ENCODE measurements at regions not wholly inside any gene's neighbourhood (a gene's known extent, or its start where the extent isn't known, plus 50 kb on each side); places are given as distances from the start of the nearest gene placed in this dataset.

DNA sequence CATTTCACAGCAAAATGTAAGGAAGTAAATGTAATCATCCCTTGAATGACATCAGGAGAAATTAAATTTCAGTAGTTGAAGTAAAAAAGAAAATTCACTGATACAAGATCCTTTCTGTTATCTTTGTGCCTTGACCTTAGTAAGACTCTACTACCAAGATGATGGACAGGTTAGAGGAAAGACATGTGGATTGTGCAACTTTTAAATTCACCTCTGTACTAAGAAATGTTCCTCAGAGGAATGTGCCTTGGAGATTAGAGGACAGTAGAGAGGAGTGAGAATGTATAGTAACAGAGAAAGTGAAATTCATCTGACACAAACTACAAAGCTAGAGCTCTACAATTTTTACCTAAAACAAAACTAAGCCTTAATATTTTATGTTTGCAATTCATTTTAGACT is 375.3 kb downstream of the PLOD2 start:
- H4K20me1 ChIP-seq (ENCODE audit: insufficient read depth), result no peaks in the 10 kb centered on the region
- TF ChIP-seq TAF1 (IDR thresholded peaks at IDR 0.05; ENCODE audit: low read depth) (no peak), EP300 (conservative IDR thresholded peaks at IDR 0.05; ENCODE audit: poor library complexity, severe bottlenecking) (no peak), EZH2 (IDR thresholded peaks at IDR 0.05; ENCODE audit: borderline replicate concordance, insufficient read depth, low read length, poor library complexity, severe bottlenecking) (no peak), POLR2AphosphoS5 (IDR thresholded peaks at IDR 0.05) (no peak), MXI1 (conservative IDR thresholded peaks at IDR 0.05; ENCODE audit: poor library complexity, severe bottlenecking) (no peak), RAD21 (conservative IDR thresholded peaks at IDR 0.05) (no peak), SMC3 (conservative IDR thresholded peaks at IDR 0.05; ENCODE audit: poor library complexity) (no peak)
- TF ChIP-seq, protein P1, sequence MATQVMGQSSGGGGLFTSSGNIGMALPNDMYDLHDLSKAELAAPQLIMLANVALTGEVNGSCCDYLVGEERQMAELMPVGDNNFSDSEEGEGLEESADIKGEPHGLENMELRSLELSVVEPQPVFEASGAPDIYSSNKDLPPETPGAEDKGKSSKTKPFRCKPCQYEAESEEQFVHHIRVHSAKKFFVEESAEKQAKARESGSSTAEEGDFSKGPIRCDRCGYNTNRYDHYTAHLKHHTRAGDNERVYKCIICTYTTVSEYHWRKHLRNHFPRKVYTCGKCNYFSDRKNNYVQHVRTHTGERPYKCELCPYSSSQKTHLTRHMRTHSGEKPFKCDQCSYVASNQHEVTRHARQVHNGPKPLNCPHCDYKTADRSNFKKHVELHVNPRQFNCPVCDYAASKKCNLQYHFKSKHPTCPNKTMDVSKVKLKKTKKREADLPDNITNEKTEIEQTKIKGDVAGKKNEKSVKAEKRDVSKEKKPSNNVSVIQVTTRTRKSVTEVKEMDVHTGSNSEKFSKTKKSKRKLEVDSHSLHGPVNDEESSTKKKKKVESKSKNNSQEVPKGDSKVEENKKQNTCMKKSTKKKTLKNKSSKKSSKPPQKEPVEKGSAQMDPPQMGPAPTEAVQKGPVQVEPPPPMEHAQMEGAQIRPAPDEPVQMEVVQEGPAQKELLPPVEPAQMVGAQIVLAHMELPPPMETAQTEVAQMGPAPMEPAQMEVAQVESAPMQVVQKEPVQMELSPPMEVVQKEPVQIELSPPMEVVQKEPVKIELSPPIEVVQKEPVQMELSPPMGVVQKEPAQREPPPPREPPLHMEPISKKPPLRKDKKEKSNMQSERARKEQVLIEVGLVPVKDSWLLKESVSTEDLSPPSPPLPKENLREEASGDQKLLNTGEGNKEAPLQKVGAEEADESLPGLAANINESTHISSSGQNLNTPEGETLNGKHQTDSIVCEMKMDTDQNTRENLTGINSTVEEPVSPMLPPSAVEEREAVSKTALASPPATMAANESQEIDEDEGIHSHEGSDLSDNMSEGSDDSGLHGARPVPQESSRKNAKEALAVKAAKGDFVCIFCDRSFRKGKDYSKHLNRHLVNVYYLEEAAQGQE (IDR thresholded peaks at IDR 0.05; ENCODE audit: borderline replicate concordance), result no peak
- TF ChIP-seq, protein P2, sequence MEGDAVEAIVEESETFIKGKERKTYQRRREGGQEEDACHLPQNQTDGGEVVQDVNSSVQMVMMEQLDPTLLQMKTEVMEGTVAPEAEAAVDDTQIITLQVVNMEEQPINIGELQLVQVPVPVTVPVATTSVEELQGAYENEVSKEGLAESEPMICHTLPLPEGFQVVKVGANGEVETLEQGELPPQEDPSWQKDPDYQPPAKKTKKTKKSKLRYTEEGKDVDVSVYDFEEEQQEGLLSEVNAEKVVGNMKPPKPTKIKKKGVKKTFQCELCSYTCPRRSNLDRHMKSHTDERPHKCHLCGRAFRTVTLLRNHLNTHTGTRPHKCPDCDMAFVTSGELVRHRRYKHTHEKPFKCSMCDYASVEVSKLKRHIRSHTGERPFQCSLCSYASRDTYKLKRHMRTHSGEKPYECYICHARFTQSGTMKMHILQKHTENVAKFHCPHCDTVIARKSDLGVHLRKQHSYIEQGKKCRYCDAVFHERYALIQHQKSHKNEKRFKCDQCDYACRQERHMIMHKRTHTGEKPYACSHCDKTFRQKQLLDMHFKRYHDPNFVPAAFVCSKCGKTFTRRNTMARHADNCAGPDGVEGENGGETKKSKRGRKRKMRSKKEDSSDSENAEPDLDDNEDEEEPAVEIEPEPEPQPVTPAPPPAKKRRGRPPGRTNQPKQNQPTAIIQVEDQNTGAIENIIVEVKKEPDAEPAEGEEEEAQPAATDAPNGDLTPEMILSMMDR (IDR thresholded peaks at IDR 0.05; ENCODE audit: poor library complexity, severe bottlenecking), result no peak
- H3K27me3 ChIP-seq (ENCODE audit: insufficient read depth, low read depth, low read length), result no peaks in the 10 kb centered on the region
- no peak overlapping the region for H3K4me2 ChIP-seq (ENCODE audit: low read length)
- no peak overlapping the region for H3K4me3 ChIP-seq (ENCODE audit: low read length)
- H3K27ac ChIP-seq (ENCODE audit: low read length), result no peak overlapping the region
- no peaks in the 10 kb centered on the region for H3K79me2 ChIP-seq (replicated peaks; ENCODE audit: insufficient read depth, low read length)
- H3K9me2 ChIP-seq (ENCODE audit: insufficient read depth, low read length), result no peaks in the 10 kb centered on the region
- no peak overlapping the region for H3K9ac ChIP-seq (ENCODE audit: low read length)
- no peaks in the 10 kb centered on the region for H3K9me3 ChIP-seq (ENCODE audit: low read length)
- no peak overlapping the region for H2AFZ ChIP-seq (ENCODE audit: low read depth, low read length)
- H3F3A ChIP-seq (ENCODE audit: insufficient read depth, low read length, poor library complexity, severe bottlenecking), result no peaks in the 10 kb centered on the region
- H3K36me3 ChIP-seq (ENCODE audit: insufficient read depth, low read length), result no peaks in the 10 kb centered on the region

DNA sequence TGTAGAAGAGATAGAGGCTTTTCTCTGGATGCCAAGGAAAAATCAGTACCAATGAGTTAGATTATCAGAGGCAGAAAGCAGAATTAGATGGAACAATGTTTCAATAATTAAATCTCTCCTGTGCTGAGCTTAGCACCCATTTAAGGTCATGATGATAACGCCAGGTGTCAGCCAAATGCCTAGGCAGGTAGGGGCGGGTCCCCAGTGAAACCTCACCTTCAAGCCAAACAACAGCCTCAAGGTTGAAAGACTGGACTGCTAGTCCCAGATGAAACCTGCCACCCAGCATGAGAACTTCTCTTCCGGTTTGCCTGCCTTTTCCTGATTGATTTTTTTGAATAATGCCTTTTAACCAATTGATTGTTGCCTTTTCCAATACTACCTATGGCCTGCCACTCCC is 363.0 kb downstream of the PLOD2 start:
- no peaks in the 10 kb centered on the region for H3K27me3 ChIP-seq (ENCODE audit: insufficient read depth, low read depth, low read length)
- H4K20me1 ChIP-seq (ENCODE audit: insufficient read depth), result no peaks in the 10 kb centered on the region
- no peak overlapping the region for H2AFZ ChIP-seq (ENCODE audit: low read depth, low read length)
- TF ChIP-seq, protein P1 (IDR thresholded peaks at IDR 0.05; ENCODE audit: borderline replicate concordance), result no peak
- no peak for TF ChIP-seq POLR2AphosphoS5 (IDR thresholded peaks at IDR 0.05)
- TF ChIP-seq EZH2 (IDR thresholded peaks at IDR 0.05; ENCODE audit: borderline replicate concordance, insufficient read depth, low read length, poor library complexity, severe bottlenecking), result no peak
- no peak overlapping the region for H3K4me3 ChIP-seq (ENCODE audit: low read length)
- H3K9ac ChIP-seq (ENCODE audit: low read length), result no peak overlapping the region
- H3K4me2 ChIP-seq (ENCODE audit: low read length), result no peak overlapping the region
- H3K9me3 ChIP-seq (ENCODE audit: low read length), result no peaks in the 10 kb centered on the region
- no peaks in the 10 kb centered on the region for H3K79me2 ChIP-seq (replicated peaks; ENCODE audit: insufficient read depth, low read length)
- no peaks in the 10 kb centered on the region for H3K9me2 ChIP-seq (ENCODE audit: insufficient read depth, low read length)
- no peak overlapping the region for H3K27ac ChIP-seq (ENCODE audit: low read length)
- H3K36me3 ChIP-seq (ENCODE audit: insufficient read depth, low read length), result no peaks in the 10 kb centered on the region
- no peaks in the 10 kb centered on the region for H3F3A ChIP-seq (ENCODE audit: insufficient read depth, low read length, poor library complexity, severe bottlenecking)
